Stomach (tissue), 4 donors: ENCODE measurements at regions not wholly inside any gene's neighbourhood (a gene's known extent, or its start where the extent isn't known, plus 50 kb on each side); places are given as distances from the start of the nearest gene placed in this dataset.

ENCODE experiments used
- POLR2A ChIP-seq, 4 donors: fragments of 450-650 bp; IDR thresholded peaks; one replicate each; pipeline ENCODE4 v1.6.1; 2016; ENCODE audit warnings: antibody characterized with exemption in 4 of 4, control low read depth in 2 of 4, mild to moderate bottlenecking in 1 of 4, moderate library complexity in 1 of 4
- POLR2AphosphoS5 ChIP-seq, 3 donors: sonication (generic); formaldehyde crosslinking; IDR thresholded peaks; one replicate each; pipeline ENCODE4 v1.6.1; 2016; ENCODE audit warnings: antibody characterized with exemption in 3 of 3

GRCh38 chr7:131961054-131961680, 404.7 kb upstream of the PODXL start:
- no peak for TF ChIP-seq POLR2AphosphoS5 (IDR thresholded peaks at IDR 0.05)
- TF ChIP-seq POLR2A (IDR thresholded peaks at IDR 0.05): no peak
